GM10248 (cell line): ENCODE measurements at regions not wholly inside any gene's neighbourhood (a gene's known extent, or its start where the extent isn't known, plus 50 kb on each side); places are given as distances from the start of the nearest gene placed in this dataset.

ENCODE experiments used
- CTCF ChIA-PET: fragments of 300-600 bp; sonication (Branson Sonifier 250); formaldehyde crosslinking; extraction: SDS; loops from one replicate; lab custom pipeline; 2021; ENCODE audit warnings: antibody characterized with exemption; lab: Yijun Ruan, JAX
- POLR2A ChIA-PET: fragments of 350-650 bp; sonication (Branson Sonifier 250); formaldehyde crosslinking; extraction: SDS; loops from one replicate; lab custom pipeline; 2020; ENCODE audit warnings: antibody characterized with exemption; lab: Yijun Ruan, JAX
- DNase-seq: peaks from one replicate; pipeline ENCODE4 v3.0.0; 2012; ENCODE audit errors: extremely low spot score
- CTCF ChIP-seq: IDR thresholded peaks from 2 replicates; pipeline ENCODE4 v1.5.1; 2012; ENCODE audit warnings: mild to moderate bottlenecking, low read depth; ENCODE audit errors: extremely low read depth, missing control alignments, control extremely low read depth

GRCh38 chr2:34737146-34737545, 1138.0 kb upstream of the FAM98A start:
- TF ChIP-seq CTCF = no peak
- DNase-seq = no peak
- ChIA-PET CTCF (interaction anchor here (1.2 kb wide), 1 partner anchor 35 kb away, joined by 3 read pairs; no protein-coding TSS in a partner anchor), POLR2A (no interaction called here)

- TF ChIP-seq CTCF = no peak
- ChIA-PET CTCF (no interaction called here), POLR2A (no interaction called here)
- DNase-seq = no peak
These were observed 1137.4 kb upstream of the FAM98A start for GRCh38 chr2:34736482-34736881.

GRCh38 chr2:34734662-34735061, 1135.6 kb upstream of the FAM98A start:
- ChIA-PET CTCF (interaction anchor here (0.9 kb wide), 1 partner anchor 13 kb away, joined by 3 read pairs; no protein-coding TSS in a partner anchor), POLR2A (no interaction called here)
- no peak for TF ChIP-seq CTCF

GRCh38 chr2:34734042-34734441, 1134.9 kb upstream of the FAM98A start:
- TF ChIP-seq CTCF = no peak
- ChIA-PET POLR2A (no interaction called here), CTCF (interaction anchor here (0.9 to 1.5 kb wide), 2 partner anchors 10 to 14 kb away, joined by 3 read pairs; no protein-coding TSS in a partner anchor)
- DNase-seq = no peak

More at GRCh38 chr2:34734662-34735061, 1135.6 kb upstream of the FAM98A start:
- no peak for DNase-seq

- POLR2A ChIA-PET = no interaction called here
- no peak for DNase-seq
- TF ChIP-seq CTCF = no peak
- CTCF ChIA-PET = interaction anchor here (0.9 kb wide), 1 partner anchor 14 kb away, joined by 3 read pairs; no protein-coding TSS in a partner anchor
These were observed 1132.2 kb upstream of the FAM98A start for GRCh38 chr2:34731292-34731691.

GRCh38 chr2:34729845-34730244, 1130.7 kb upstream of the FAM98A start:
- no peak for TF ChIP-seq CTCF
- DNase-seq = no peak
- POLR2A ChIA-PET = no interaction called here
- CTCF ChIA-PET = interaction anchor here (1.3 kb wide), 3 partner anchors 10 to 21 kb away, joined by 3 to 6 read pairs (median 3); no protein-coding TSS in a partner anchor
